ENCODE measurements at regions not wholly inside any gene's neighbourhood (a gene's known extent, or its start where the extent isn't known, plus 50 kb on each side); places are given as distances from the start of the nearest gene placed in this dataset.

- no peak for DNase-seq
Observed at GRCh38 chr2:215528555-215528954, 92.7 kb upstream of the FN1 start.

- DNase-seq: no peak
Observed at GRCh38 chr2:215527736-215528135, 91.9 kb upstream of the FN1 start.

GRCh38 chr2:215526341-215526740 lies 90.5 kb upstream of the FN1 start:
- no peak for DNase-seq

GRCh38 chr2:215522237-215522636 lies 86.4 kb upstream of the FN1 start:
- DNase-seq: no peak

GRCh38 chr2:215521031-215521430 lies 85.2 kb upstream of the FN1 start:
- no peak for DNase-seq

DNA sequence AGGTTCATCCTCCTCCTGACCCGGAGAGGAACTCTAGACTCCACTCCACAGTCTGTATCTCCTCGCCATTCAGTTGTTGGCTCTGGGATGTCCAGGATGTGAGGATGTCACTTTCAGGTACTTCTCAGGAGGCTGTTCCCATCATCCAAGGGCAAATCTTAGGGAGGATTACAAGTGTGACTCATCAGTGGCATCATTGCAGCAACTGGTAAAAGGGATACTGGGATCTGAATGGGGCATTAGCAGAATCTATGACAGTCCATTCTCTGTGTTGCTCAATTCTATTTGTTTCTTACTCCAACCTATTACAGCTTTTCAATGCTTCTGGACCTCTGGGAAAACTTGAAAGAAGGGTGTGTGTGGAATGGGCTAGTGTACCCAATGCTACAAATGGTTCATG lies 81.5 kb upstream of the FN1 start:
- DNase-seq: no peak

DNA sequence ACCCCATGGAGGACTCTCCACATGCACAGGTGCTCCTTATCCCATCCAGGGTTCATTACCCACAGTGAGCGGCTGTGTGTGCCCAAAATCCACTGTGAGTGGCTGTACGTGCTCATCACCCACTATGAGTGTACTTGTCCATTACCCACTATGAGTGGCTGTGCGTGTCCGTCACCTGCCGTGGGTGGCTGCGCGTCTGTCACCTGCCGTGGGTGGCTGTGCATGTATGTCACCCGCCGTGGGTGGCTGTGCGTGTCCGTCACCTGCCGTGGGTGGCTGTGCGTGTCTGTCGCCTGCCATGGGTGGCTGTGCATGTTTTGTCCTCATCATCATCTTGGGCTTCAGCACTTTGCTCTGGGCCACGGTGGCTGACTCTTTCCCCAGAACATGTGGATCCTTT lies 78.6 kb upstream of the FN1 start:
- no peak for DNase-seq

GRCh38 chr2:215511454-215512346 lies 75.8 kb upstream of the FN1 start:
- DNase-seq: no peak

GRCh38 chr2:215507836-215508235 lies 72.0 kb upstream of the FN1 start:
- DNase-seq: no peak

- no peak for DNase-seq
Observed at GRCh38 chr2:215507136-215507535, 71.3 kb upstream of the FN1 start.

- no peak for DNase-seq
Observed at GRCh38 chr2:215506604-215506990, 70.7 kb upstream of the FN1 start.

DNA sequence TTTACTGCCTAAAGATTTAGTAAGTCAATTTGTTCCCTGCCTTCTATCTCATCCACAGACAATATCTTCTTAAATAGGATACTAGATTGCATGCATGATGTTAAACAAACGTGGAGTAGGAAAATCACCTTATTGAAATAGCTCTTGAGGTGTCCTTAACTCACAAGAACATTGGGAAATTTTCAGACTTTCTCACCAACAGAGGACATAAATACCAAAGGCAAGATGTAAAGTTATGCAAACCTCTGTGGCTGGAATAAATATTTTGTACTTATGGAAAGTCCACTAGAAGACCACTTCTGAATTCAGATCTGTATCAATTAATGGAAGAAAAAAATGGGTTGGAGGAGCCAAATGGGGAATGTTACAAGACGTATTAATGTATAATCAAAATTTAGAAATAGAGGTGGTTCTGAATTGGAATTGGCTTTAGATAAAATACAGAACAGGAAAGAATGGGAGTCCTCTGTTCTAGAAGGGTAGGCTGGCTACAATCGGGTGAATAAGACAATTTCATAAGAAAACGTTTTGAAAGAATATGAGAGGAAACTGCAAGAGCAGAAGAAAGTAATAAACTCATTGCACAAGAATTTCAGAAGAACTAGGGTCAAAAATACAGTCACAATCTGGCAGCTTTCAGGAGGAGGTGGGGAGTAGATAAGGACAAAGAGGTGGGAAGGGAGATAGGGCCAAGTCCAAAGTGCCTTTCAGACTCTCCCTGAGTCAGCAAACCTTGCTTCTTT lies 69.3 kb upstream of the FN1 start:
- DNase-seq: no peak

- no peak for DNase-seq
Observed at GRCh38 chr2:215504547-215504946, 68.7 kb upstream of the FN1 start.

DNA sequence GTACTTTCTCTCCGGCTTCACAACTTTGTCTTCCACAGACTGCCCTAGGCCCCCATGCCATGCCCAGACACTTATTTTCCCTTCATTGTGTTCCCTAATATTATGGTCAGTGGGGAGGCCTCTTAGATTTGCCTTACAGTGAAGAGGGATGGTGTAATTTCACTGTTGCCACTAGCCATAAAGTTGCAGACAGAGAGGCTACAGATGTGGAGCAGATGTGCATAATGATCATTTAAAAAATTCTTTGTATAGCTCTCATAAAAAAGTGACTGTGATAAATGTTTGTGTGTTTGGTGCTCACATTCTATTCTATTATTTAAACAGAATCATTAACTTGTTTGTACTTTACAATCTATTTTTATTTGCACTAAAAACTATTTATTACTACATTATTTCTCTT lies 67.5 kb upstream of the FN1 start:
- no peak for DNase-seq

DNA sequence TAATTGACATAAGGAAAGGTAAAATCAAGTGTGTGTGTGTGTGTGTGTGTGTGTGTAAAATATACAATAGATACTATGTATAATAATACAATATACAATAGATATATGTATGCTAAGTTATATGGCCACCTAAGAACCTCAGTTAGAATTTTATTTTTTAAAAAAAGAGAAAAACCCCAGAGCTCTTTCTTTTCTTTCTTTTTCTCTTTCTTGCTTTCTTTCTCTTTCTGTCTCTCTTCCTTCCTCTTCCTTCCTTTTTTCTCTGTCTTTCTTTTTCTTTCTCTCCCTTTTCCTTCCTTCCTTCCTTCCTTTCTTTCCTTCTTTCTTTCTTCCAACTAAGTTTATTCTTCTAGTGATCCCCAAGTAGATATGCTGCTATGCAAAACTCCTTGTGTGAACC lies 64.6 kb upstream of the FN1 start:
- no peak for DNase-seq

DNA sequence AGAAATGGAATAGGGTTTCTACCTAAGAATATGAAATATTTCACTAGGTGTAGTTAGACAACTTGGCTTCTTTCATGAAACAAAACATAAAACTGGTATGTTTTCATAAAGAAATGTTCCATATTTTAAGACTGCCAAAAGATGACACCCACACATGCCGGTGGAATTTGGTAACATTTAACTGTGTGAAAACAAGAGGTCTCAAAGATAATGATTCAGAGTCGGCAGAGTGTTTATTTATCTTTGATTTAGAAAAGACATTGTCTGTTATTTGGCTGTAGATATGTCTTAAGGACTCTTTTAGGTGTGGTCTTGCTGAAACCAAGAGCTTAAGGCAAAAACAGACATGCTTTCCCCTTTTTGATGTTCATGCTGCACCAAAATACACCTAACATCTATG lies 63.5 kb upstream of the FN1 start:
- DNase-seq: no peak

DNA sequence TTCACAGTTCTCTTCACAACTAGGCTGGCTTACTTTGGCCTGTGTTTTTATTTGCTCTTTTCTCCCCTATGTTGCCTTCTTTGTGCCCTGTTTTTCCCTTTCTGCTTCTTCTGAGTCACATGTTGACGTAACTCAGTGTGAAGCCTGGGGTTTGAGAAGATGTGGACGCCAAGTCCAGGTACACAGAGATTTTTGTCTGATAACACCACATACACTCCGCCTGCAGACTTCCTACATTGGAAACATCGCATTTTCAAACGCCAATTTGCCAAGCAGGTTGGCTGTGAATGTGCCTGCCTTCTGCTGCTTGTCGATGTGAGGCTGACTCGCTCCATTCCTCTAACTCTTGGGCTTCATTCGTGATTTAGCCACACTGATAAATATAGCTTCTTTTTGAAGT lies 62.6 kb upstream of the FN1 start:
- no peak for DNase-seq

DNA sequence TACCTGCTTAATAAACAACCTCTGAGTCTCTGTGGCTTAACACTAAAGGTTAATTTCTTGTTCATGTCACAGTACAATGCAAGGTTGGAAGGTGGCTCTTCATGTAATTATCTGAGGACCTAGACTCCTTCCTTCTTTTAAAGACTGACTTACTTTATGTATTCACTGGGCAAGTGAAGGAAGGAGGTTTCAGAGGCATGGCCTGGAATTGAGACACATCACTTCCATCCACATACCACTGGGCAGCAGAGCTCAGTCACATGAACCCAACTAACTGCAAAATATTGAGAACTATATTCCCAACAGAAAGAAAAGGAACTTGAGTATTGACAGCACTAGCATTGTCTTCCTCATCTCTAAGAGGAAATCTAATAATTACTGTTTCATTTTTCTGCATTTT lies 57.5 kb upstream of the FN1 start:
- no peak for DNase-seq

GRCh38 chr2:215489288-215489848 lies 53.5 kb upstream of the FN1 start:
- no peak for DNase-seq

DNA sequence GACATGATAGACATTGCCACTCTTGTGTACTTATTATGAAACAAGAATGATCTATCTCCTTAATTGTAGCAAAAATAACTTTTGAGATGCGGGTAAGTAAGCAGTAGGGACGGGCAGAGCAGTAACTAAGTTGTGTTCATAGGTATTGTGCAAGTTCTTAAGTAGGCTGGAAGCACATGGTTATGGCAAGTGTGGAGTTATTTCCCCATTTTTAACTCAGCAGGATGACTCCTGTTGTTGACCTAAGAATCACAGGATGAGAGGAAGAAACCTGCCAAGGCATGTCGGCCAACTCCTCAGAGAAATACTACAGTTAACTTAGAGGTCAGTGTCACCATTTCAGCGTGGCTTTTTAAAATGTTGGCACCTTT lies 51.1 kb upstream of the FN1 start:
- DNase-seq: no peak

- no peak for DNase-seq
Observed at GRCh38 chr2:215486291-215487001, 50.6 kb upstream of the FN1 start.

Data from stimulated activated CD8-positive, alpha-beta memory T cell treated with anti-CD3 and anti-CD28 coated beads, Interleukin-4, amount 100 ng/mL, for 48 hours (primary cell).